NCI-H526 treated with DMSO at 0.1 percent for 48 hours (cell line): ENCODE measurements at regions not wholly inside any gene's neighbourhood (a gene's known extent, or its start where the extent isn't known, plus 50 kb on each side); places are given as distances from the start of the nearest gene placed in this dataset.

Source experiments
- DNase-seq: peaks from one replicate; lab custom pipeline; 2025; lab: John Stamatoyannopoulos, UW

DNA sequence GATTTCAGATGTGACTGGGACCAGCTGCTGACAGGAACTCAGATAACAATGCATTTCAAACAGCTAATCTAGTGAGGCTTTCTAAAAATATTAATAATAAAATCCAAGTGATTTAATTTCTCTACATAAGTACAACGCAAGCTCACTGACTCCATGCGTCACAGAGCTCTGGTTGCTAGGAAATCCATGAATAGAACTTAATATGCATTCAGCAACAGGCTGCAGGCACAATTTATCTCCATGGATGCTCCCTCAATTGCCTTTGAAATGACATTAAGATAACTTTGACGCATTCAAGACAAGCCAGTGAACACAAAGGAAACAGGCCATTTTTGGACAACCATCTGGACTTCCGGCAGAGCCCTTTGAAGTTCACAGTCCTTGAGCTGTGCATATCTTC lies 118.7 kb upstream of the COL1A2 start:
- no peak for DNase-seq

DNA sequence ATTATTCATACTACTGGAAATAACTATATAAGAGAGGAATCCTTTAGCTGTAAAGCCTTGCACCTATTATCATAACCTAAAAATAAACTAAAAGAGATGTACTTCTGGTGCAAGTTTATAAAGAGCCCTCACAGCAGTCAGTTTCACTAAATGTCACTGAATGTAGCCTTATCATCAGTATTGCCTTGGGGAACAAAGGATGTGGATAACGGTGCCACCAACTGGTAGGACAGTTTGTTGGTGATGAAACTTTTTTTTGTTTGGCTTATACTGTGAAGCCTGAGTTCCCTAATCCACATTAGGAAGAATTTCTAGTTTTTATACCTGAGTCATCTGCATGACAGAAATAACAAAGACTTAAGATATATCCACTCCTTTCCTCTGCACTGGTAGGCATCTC lies 117.9 kb upstream of the COL1A2 start:
- peak; percentile 22 for DNase-seq

DNA sequence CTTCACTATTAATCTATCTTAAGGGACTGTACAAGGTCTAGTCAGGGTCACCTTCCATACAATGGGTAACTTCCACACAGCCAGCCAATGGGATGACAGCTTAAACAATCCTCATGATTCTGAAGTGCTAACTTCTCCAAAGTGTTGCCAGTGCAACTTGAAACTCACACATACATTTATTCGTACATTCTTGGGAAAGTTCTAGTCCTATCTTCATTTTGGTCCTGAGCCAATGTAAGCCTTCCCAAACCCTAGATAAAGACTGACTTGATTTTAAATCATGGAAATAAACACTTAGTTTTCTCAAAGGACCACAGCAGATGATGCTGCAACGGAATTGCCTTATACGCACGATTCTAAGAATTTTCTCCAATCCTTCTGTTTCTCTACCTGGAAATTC lies 117.5 kb upstream of the COL1A2 start:
- DNase-seq: no peak

DNA sequence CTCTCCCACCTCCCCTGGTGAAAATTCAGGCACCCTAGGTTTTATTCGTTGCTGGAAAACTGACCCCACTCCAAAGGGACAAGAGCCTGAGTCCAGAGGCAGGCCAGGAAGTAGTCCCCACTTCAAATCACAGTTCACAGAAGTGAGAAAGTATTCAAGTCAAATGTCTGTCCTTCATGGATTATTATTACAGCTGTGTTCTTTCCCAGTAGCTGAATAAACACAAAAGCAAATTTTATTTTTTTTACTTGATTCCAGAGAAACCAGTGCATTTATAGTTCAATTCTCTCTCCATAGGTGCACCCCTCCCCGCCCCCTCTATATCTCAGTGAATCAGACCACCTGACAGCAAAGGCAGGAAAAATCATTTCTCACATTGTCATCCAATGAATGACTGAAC lies 113.8 kb upstream of the COL1A2 start:
- no peak for DNase-seq

DNA sequence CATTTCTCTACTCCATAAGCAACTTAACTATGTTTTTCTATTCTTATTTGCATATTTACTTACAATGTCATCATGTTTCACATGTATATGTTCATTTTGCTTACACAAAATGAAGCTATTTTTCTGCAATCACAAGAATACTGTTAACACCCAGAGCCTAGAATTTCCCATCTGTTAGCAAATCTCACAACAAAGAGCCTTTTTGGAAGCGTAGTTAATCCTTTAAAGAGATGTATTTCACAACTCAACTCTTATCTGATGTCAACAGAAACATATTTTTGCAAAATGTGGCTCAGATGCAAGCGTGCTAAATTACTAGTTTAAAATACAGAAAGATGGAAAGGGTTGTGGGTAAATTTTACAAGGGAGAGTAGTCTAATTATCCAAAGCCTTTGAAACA lies 110.6 kb upstream of the COL1A2 start:
- DNase-seq: no peak

DNA sequence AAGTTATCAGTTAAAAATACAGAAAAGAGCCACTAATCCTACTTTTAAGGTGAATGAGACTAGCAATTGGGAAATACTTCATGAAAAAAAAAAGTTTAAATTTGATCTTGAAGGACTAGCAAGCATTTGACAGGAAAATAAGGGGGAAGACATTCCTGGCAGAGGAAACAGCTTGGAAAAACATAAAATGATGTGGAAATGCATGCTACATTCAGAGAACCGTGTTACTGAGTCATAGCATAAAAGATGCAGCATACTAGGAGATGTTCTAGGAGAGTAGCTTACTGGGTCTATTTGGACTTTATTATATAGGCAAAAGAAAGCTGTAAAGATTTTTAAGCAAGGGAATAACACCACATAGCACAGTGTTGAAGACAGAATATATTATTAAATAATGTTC lies 108.6 kb upstream of the COL1A2 start:
- no peak for DNase-seq

DNA sequence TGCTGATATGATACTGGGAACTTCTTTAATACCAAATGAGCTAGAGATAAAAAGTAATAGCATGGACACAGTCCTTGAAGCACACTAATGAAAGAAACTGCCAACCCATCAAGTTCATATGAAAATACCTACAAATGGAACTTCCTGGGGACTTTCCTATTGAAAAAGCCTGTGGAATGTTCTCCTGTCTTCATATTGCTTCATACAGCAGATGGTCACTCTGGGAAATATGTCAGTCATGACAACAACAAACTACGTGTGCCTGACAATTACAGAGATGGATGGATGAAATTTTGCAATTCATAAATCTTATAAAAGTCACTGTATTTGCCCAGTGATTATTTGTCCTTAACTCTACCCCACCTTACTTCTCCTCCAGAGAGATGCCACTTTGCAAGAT lies 106.6 kb upstream of the COL1A2 start:
- DNase-seq: no peak

DNA sequence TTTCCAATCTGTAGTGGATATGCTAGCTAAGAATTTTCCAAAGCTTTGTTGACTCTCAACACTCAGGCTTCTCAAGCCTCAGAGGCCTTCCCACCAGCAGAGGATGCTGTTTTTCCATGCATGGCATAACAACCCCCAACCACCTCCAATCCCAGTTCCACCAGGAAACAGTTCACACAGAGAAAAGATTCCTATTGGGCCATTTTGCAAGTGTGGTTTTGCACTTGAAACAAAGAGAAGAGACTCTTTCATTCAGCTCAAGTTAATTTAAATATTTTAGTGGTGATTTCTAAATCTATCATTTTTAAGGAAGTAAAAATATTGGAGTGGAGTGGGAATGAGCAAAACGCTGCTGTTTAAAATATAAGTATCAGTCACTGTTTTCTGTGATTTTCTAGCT lies 105.6 kb upstream of the COL1A2 start:
- peak; percentile 51 for DNase-seq

DNA sequence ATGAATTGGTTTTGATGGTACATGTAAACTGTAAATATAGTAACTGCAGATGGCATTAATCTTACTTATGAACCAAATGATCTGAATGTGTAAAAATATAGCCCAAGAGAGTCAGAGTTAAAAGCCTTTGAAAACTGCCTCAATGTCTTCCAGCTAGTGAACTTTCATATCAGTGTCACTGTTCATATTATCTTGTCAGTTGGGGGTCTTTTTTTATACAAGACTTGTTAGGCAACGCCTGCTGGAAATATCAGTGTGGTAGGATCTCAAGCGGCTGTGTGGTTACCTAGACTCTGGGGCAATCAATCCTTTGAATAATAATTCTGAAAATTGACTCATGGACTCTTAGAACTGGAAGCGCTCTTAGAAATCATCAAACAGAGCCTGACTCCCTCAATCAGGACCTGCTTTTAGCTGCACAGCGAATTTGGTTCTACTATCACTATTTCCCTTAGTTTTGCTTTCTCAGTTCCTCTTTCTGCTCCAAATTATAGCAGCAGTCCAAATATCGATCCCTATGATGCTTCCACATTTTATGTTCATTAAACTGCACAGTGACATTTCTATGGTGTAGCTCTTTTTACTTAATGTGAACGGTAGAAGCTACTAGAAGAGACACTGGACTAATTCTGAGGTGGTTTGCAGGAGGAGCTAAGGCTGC lies 100.1 kb upstream of the COL1A2 start:
- DNase-seq: no peak

DNA sequence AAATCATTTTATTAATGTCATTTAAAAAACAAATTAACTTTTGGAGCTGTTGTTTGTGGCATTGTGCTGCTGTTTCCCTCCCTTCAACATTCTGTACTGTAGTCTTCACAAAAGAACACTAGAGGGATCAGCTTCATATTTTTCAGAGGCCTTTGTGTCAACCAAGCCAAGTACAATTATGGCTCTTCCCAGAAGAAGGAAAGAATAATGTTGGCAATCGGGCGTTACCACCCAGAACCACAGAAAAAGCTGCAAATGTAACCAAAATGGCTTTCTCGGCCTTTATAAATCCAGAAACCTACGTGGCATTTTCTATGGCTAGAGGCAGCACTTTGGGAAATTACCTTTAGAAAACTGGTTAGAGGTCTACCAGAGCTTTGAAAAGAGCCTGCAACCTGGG lies 98.8 kb upstream of the COL1A2 start:
- peak; percentile 67 for DNase-seq

DNA sequence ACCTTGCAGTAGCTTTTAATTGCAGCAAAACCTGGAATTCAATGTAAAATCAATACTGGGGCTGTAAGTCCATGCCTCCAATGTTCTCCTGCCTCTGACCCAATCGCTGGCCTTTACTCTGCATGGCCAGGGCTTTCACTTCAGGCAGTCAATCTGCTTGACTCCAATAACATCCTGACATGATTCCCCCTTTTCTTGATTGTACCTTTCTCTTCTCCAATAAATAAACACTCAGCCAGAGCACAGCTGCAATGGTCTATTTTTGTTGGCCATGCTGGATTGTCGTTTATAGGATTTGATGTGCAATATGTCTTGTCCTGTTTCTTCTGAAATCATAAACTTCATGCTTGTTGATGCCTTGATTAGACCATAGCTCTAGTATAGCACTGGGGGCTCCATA lies 97.8 kb upstream of the COL1A2 start:
- no peak for DNase-seq

DNA sequence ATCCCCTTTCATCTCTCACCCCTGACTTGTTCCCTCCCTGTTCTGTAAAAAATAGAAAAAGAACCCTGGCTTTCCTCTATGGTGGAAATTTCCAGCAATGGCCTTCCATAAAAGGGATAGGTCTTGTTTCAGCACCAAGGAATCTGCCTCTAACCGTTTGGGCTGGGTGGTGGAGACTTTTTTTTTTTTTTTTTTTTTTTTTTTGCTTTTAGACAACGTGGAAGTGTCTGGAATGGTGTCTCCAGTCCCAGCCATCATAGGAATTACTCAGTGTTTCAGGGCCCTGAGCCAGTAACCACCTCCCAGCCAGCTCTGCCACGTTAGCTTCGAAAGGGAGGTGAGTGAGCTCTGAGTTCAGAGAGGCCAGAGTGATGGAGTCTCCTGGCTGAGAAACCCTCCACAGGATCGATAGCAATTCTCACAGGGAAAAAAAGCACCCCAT lies 97.3 kb upstream of the COL1A2 start:
- DNase-seq: no peak

DNA sequence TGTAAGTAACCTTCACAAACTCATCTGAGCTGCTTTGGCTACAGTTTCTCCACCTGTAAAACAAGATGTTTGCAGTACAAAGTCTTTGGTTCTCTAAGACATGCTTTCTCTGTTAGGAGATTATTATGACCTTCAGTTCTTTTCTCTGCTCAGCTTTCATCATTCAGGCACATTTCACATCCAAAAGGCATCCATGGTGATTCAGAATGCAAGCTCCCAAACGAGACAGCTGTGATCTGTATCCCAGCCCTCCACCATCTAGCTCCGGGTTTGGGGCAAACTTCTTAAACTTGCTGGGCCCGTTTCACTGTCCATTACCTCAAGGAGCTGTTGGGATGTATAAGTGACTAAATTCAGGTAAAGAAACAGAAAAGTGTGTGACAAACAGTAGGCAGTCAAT lies 95.8 kb upstream of the COL1A2 start:
- DNase-seq: no peak

DNA sequence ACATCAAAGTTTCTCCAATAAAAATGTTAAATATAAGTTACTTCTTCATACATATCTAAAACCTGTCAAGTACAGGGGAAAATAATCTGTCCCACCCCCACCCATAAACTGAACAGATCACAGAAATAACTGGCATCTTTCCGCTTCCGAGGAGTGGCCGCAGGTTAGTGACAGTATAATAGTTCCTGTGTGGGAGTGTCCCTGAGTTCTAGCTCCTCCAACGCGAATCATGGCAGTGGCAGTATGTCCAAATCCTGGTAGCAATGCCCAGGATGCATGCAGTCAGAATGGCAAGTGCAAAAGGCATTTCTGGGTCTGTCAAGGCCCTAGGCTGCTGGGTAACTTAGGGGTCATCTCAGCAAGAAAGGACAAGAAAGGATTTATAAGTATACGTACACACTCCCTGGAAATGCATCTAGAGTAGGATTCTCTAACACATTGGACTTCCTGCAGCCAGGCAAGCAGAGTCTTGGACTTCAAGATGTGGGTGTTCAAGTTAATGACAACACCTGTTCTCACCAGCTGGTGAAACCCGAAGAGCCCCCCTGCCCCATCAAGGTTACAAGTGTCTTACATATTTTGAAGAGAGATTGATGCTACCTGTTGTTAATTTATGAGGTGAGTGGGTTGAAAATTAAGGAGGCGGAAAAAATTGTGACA lies 94.4 kb upstream of the COL1A2 start:
- DNase-seq: no peak

DNA sequence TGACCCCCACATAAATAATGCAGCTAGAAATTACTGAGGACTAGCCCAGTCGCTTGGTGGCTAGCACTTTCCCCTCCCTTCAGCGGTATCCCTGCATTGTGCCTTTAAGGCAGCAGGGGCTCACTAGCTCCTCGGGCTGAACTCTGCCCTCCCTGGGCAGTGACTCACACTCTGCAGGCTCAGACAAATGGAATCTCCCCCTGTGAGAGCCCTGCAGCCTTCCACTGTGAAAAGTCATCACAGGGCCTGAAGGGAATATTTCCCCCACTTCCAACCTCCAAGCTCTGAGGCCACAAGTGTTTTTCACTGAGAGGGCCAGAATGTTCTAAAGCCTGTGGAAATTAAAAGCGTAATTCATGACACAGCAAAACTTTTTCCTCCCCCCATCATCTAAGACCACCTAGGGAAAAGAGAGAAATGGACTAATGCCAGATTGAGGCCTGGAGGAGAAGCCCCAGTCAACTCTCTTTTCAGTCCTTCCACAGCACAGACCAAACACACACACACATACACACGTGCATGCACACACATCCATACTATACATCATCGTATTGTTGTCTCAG lies 93.6 kb upstream of the COL1A2 start:
- no peak for DNase-seq

DNA sequence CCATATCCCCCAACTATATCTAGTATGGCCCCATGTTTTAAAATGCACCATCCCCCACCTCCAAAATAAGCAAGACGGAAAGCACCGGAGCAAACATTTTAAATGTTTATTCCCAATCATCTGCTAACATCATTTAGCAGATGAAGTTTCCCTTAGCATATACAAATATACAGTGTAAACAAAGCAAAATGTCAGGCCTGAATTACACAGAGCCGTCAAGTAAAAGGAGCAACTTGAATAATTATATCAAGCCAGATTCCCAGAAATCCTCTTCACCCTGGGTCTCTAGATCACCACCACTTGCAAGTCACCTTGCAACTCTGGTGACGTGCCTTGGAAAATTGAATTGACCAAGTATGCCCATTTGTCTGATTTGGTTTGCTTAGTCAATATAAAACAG lies 91.6 kb upstream of the COL1A2 start:
- DNase-seq: peak; percentile 55

DNA sequence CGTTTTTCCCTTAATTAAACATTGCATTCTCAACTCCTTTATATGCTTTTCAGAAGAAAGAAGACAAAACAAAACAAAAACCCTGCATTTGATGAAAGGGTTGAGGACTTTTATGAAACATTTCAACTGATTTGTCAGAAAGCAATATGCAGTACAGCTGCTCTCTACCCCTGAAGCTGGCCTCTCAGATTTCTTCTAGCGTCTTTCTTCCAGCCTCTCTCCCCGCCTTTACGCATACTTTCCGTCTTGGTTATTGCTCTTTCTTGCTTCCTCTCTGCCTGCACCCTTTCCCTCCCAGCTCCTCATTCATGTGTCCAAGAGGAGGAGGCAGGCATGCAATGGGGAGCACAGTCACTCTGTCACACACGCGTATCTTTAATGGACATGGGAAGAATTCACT lies 91.0 kb upstream of the COL1A2 start:
- DNase-seq: no peak

DNA sequence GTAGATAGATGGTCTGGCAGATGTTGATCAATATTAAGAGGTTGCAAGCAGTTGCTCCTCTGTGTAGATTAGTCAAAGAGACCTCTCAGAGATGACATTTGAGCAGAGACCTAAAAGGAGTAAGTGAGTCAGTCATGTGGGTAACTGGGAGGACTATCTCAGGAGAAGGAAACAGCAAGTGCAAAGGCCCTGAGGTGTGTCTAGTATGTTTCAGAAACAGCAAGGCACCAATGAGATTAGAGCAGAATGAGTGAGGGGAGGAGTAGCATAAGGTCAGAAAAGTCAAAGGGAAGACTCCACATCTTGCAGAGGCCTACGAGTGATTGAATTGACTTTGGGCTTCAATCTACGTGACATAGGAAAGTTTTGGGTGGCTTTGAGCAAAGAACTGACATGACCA lies 89.8 kb upstream of the COL1A2 start:
- no peak for DNase-seq

DNA sequence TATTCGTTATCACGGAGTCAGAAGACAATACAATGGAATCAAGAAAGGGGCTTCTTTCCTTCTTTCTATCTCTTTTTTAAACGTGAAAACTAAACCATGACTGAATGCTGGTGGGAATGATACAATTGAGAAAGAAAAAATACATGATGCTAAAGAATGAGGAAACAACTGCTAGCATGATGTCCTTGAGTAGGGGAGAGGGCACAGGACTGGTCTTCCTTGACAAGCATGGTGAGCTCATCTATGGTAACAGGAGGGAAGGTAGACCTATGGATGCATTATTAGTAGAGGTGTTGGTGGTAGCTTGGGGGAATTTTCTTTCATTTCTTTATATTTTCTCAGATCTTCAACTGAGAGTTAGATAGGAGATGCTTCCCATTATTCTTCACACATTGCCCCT lies 88.9 kb upstream of the COL1A2 start:
- DNase-seq: no peak

DNA sequence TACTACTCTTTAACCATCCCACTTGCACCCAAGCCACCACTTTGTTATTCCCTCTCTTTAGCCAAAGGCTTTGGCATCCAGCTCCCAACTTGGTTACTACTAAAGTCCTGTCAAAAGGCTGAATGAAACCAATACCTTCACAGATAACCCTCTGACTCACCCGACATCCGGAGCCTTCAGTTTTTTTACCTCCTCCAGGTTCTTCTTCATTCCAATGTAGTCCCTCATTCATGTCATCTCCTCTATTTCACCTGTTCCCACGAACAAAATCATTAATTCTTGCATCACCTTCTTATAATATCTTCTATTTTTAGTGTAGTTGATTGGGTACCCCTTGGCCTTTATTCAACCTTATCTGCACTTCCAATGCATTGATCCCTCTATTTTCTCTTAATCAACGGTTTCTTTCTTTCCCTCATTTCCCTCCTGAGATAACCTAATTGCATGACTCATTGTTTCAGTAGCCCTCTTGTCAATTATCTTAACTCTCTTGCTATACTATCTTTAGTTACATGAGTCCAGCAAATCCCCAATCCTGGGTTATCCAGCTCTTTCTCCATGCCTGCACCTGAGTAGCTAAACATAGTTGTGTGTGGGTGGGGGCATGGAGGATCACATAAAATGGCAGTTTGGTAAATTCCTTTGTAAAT lies 87.2 kb upstream of the COL1A2 start:
- DNase-seq: no peak

DNA sequence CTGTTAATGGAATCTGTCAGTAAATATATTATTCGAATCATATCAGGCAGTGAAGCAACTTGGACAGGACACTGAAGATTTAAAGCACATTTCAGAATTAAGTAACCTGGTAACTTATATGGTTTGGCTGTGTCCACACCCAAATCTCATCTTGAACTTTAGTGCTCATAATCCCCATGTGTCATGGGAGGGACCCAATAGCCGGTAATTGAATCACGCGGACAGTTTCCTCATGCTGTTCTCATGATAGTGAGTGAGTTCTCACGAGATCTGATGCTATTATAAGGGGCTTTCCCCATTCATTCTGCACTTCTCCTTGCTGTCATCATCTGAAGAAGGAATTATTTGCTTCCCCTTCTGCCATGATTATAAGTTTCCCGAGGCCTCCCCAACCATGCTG lies 83.2 kb upstream of the COL1A2 start:
- DNase-seq: no peak

DNA sequence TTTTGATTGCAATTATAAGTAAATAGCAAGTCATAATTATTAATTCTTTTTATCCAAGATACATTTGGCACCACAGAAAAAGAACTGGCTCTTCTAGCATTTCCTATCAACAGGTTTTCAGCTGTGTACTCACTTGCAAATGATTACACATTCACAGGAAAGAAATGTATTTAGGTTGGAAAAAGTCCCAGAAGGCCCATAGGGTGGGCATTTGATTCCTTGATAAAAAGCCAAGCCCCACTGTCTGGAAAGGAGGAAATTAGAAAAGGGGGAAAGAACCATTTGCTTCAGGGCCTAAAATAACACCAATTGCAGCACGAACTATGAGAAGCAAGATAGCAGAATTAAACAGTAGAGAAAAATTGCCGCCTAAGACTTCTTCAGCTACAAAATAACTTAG lies 80.8 kb upstream of the COL1A2 start:
- no peak for DNase-seq
